ENCODE measurements at regions not wholly inside any gene's neighbourhood (a gene's known extent, or its start where the extent isn't known, plus 50 kb on each side); places are given as distances from the start of the nearest gene placed in this dataset.
"Not testable (repeated sequence)": the region's sequence is repeated elsewhere in the genome, so short reads cannot be mapped to it uniquely, and the experiment has no call there.

DNA sequence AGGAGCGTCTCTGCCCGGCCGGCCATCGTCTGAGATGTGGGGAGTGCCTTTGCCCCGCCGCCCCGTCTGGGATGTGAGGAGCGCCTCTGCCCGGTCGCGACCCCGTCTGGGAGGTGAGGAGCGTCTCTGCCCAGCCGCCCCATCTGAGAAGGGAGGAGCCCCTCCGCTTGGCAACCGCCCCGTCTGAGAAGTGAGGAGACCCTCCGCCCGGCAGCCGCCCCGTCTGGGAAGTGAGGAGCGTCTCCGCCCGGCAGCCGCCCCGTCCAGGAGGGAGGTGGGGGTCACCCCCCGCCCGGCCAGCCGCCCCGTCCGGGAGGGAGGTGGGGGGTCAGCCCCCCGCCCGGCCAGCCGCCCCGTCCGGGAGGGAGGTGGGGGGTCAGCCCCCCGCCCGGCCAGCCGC is 432.7 kb downstream of the LIG4 start:
- DNase-seq (ENCODE audit: low read depth in 4 of 4, low spot score in 2 of 4), result not testable (repeated sequence)

- DNase-seq (ENCODE audit: low read depth in 4 of 4, low spot score in 2 of 4), result no peak
Observed at GRCh38 chr13:107778094-107778493, 437.2 kb downstream of the LIG4 start.

- DNase-seq (ENCODE audit: low read depth in 4 of 4, low spot score in 2 of 4), result no peak
Observed at GRCh38 chr13:107770541-107770940, 444.8 kb downstream of the LIG4 start.

- peak in 2 of 4 donors; percentile 1 to 13 for DNase-seq (ENCODE audit: low read depth in 4 of 4, low spot score in 2 of 4)
Observed at GRCh38 chr13:107767119-107767518, 448.2 kb downstream of the LIG4 start.

GRCh38 chr13:107765724-107766401 is 449.5 kb downstream of the LIG4 start:
- DNase-seq (ENCODE audit: low read depth in 4 of 4, low spot score in 2 of 4), result no peak

DNA sequence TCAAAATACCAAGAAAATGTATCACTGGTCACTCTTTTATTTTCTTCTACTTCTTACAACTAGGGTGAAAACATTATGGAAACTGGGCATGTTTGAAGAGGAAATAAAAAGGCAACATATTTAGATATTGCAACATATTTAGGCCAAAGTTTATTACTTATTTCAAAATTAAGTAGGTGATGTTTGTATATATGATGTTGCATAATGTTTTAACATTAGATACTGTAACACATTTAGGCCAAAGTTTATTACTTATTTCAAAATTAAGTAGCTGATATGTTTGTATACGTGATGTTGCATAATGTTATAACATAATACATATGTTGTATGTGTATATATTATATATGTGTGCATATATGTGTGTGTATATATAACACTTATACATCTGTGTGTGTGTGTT is 451.3 kb downstream of the LIG4 start:
- DNase-seq (ENCODE audit: low read depth in 4 of 4, low spot score in 2 of 4), result no peak

GRCh38 chr13:107753748-107754147 is 461.6 kb downstream of the LIG4 start:
- no peak for DNase-seq (ENCODE audit: low read depth in 4 of 4, low spot score in 2 of 4)

DNA sequence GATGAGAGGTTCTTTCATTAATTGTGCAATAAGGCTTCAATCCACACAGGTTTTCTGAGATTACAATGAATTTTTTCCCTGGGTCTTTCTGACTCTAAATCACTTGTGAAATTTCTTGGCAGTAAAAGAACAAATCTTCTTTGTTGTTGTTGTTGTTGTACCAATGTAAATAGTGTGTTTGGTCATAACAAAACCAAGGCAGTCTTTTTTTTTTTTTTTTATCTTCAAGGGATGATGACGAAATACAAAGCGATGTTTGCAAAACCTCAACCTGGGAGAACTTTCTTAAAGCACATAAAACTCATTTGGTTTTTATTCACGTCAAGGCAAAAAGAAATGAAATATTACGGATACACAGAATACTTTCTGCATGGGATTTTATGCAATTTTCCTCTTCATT is 462.0 kb downstream of the LIG4 start:
- no peak for DNase-seq (ENCODE audit: low read depth in 4 of 4, low spot score in 2 of 4)

DNA sequence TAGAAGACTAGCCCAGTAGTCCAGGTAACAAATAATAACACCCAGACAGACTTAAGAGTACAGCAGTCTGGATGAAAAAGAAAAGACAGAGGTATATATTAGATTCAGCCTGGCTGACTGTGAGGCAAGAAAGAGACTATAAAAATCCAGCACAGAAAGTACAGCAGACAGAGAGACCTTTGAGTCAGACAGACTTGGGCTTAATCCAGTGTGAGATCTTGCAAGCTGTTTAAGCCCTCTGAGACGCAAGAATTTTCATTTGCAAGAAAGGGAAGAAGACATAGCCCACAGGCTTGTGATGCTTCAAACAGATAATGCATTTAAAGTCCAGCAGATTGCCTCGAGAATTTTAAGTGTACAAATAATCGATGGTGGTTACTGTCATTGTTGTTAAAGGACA is 471.4 kb downstream of the LIG4 start:
- no peak for DNase-seq (ENCODE audit: low read depth in 4 of 4, low spot score in 2 of 4)

GRCh38 chr13:107743526-107743925 is 471.8 kb downstream of the LIG4 start:
- DNase-seq (ENCODE audit: low read depth in 4 of 4, low spot score in 2 of 4), result no peak

GRCh38 chr13:107743100-107743499 is 472.2 kb downstream of the LIG4 start:
- no peak for DNase-seq (ENCODE audit: low read depth in 4 of 4, low spot score in 2 of 4)

DNA sequence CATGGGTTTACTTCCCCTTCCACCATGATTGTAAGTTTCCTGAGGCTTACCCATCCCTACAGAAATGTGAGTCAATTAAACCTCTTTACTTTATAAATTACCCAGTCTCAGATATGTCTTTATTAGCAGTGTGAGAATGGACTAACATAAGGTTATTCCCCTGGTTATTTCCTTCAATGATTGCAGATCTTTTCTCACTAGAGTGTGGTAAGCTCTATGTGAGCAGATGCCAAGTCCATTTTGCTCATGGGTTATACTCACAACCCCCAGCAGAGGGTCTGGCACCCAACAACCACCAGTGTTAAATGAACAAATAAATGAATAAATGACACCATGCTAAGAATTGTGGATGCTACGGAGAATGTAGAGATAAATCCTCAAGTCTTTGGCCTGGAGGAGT is 472.8 kb downstream of the LIG4 start:
- no peak for DNase-seq (ENCODE audit: low read depth in 4 of 4, low spot score in 2 of 4)

DNA sequence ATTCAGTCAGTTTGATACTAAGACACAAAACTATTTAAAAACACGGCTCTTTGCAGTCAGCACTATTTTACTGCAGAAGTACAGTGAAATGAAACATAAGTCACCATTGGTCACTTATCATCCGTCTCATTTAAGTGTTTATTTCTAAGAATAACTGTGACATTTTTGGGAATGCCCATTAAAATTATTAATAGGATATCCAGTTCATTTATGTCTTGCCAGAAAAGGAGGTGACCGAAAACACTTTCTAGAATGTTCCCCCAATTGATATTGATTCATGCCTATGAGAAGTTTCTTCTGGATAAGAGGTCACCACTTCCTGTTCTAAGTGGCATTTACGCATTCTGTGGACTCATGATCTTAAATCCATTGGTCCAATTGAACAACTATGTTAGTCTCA is 477.3 kb downstream of the LIG4 start:
- DNase-seq (ENCODE audit: low read depth in 4 of 4, low spot score in 2 of 4), result no peak

DNA sequence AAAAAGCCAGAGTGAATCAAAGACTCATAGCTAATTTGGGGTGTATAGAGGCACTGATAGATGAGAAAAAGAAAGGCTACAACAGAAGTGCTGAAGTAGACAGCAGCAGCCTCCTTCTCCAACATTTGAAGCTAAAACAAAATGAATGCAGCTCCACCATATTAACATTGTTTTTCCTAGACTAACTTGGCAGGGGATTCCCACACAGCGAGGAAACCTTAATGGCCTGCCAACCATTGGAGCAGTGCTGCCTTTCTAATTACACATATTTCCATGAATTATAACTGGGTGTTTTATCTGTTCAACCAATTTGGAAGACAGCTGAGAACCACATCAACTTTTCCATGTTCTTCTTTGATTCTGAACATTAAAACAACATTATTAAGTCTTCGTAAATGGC is 478.6 kb downstream of the LIG4 start:
- DNase-seq (ENCODE audit: low read depth in 4 of 4, low spot score in 2 of 4), result no peak

DNA sequence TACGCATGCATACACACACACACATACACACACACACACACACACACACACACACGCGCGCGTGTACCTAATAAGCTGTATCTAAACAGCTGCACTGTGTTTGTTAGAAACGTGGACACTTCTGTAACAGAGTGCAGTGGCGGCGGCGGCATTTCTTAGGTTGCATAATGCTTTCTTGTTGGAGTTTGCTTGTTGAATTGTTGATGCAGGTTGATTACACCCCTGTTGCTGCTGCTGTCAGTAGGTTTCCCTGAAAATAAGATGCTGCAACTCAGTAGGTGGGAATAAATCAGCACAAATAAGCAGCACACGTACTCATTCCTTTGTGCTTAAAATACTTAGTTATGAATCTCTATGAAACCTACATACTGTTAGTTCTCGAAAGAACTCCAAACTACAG is 479.2 kb downstream of the LIG4 start:
- DNase-seq (ENCODE audit: low read depth in 4 of 4, low spot score in 2 of 4), result no peak

DNA sequence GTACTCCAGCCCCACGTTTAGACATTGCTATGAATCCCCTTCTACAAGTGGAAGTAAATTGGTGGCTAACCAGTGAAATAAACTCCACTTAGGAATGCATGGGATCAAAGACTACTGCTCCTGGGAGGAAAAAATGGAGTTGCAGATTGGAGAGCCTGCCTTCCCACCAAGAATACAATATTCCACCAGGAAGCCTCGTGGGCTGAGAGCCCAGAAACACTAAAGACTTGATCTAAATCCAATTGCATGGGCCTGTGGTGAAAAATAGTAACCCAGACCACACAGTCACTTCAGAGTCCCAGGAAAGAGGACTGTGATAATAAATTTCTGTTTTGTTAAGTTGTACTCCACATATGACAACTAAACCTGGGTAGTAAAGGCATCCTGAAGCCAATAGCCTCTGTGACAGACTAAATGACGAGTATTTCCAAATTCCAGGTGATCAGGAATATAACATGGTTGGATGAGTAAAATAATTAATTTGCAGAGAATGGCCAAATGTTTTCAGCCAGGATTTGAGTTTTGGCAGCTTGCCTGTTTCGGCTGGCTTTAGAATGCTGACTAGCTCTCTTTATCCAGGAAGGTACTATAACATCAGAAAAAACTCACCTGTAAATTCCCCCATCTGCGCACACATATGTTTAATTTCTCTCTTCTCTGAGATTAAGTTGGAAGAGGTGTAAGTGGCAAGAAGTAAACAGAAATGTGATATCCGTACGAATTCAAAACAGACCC is 480.3 kb downstream of the LIG4 start:
- DNase-seq (ENCODE audit: low read depth in 4 of 4, low spot score in 2 of 4), result no peak

DNA sequence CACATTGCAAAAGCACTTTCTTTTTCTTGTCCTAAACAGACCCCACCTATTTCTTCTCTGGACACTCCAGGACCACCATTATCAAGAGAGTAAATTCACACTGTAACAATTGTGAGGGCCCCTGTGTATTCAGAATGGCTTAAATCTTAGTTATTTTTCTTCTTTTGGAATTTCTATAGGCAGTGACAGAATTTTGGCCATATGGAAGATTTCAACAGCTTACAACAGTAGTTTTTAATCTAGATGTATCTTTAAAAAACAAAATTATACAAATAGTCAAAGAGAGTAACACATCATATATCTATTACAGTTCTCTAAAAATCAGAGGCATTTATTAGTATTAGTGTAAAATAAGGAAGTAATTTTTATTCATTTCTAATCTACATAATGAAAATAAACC is 482.1 kb downstream of the LIG4 start:
- DNase-seq (ENCODE audit: low read depth in 4 of 4, low spot score in 2 of 4), result no peak

DNA sequence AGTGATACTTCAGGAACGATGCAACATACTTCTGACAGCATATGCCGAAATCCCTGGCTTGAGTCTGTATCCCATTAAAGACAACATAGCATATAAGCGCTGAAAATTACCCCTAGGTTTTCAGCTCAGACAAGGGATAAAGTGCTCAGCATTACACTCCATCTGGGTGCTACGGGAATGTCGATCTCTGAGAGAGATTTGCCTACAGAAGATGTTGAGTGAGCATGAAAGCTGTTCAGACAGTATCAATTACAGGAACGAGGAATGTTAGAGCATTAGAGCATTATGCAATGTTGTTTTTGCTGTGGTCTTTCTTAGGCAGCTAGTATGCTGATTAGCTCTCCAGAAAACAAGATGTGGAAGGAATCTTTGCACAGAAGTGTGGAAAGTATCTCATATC is 484.5 kb downstream of the LIG4 start:
- no peak for DNase-seq (ENCODE audit: low read depth in 4 of 4, low spot score in 2 of 4)

- DNase-seq (ENCODE audit: low read depth in 4 of 4, low spot score in 2 of 4), result no peak
Observed at GRCh38 chr13:107721125-107721869, 494.0 kb downstream of the LIG4 start.

DNA sequence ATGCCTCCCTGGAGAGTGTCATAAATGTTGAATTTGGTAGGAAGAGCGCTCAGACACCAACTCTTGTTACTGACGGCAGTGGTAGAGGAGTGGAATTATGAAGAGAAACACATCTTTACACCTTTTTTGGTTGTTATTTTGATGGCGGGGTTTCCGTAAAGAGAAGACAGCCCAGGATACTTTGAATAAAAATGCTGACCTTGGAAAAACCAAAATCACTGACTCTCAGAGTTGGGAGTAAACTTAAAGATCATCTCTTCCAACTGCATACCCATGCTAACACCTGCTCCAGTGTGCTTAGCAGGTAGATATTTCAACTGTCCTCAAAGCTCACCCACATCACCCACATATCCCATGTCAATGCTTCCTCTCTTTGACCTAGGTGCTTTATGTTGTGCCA is 498.6 kb downstream of the LIG4 start:
- no peak for DNase-seq (ENCODE audit: low read depth in 4 of 4, low spot score in 2 of 4)

- DNase-seq (ENCODE audit: low read depth in 4 of 4, low spot score in 2 of 4), result no peak
Observed at GRCh38 chr13:107716241-107716640, 499.1 kb downstream of the LIG4 start.

- DNase-seq (ENCODE audit: low read depth in 4 of 4, low spot score in 2 of 4), result no peak
Observed at GRCh38 chr13:107715496-107715895, 499.8 kb downstream of the LIG4 start.
